ENCODE measurements at regions not wholly inside any gene's neighbourhood (a gene's known extent, or its start where the extent isn't known, plus 50 kb on each side); places are given as distances from the start of the nearest gene placed in this dataset.

- no peak overlapping the region for H3K4me3 Mint-ChIP-seq
- peaks cover 7% of the 10 kb centered on the region for H3K36me3 Mint-ChIP-seq
- ATAC-seq: no peak
- no peaks in the 10 kb centered on the region for H3K4me1 ChIP-seq (ENCODE audit: control insufficient read depth, insufficient read depth, low read length)
- TF ChIP-seq CTCF (IDR thresholded peaks at IDR 0.05): no peak
- H3K27ac ChIP-seq (ENCODE audit: low read length): no peak overlapping the region
- 46% methylated on average over 5 of the region's 5 CpGs for WGBS (ENCODE audit: insufficient coverage)
- H3K27ac Mint-ChIP-seq: no peak overlapping the region
- no peaks in the 10 kb centered on the region for H3K36me3 ChIP-seq (ENCODE audit: control insufficient read depth, insufficient read depth, low read length)
- DNase-seq: no peak
- intact Hi-C loops (cut with micrococcal nuclease): no loop called here
- no peaks in the 10 kb centered on the region for H3K27me3 ChIP-seq (ENCODE audit: control insufficient read depth, insufficient read depth, low read length)
- no peaks in the 10 kb centered on the region for H3K27me3 Mint-ChIP-seq (ENCODE audit: low read depth in 2 of 2)
- H3K4me3 ChIP-seq (ENCODE audit: low read length): no peak overlapping the region
- no peaks in the 10 kb centered on the region for H3K4me1 Mint-ChIP-seq
- peaks cover 9 to 17% of the 10 kb centered on the region in 2 donors for H3K9me3 Mint-ChIP-seq
- H3K9me3 ChIP-seq (ENCODE audit: control insufficient read depth, insufficient read depth, low read length): no peaks in the 10 kb centered on the region
Observed at GRCh38 chr5:166293892-166294291, 1997.6 kb upstream of the WWC1 start.

GRCh38 chr5:166302166-166302565, 1989.3 kb upstream of the WWC1 start:
- no peak overlapping the region for H3K27ac Mint-ChIP-seq
- H3K4me3 ChIP-seq (ENCODE audit: low read length): no peak overlapping the region
- TF ChIP-seq CTCF (IDR thresholded peaks at IDR 0.05): no peak
- no peaks in the 10 kb centered on the region for H3K4me1 Mint-ChIP-seq
- no peaks in the 10 kb centered on the region for H3K9me3 ChIP-seq (ENCODE audit: control insufficient read depth, insufficient read depth, low read length)
- WGBS (ENCODE audit: insufficient coverage): 75% methylated on average over 4 of the region's 5 CpGs
- no peaks in the 10 kb centered on the region for H3K27me3 ChIP-seq (ENCODE audit: control insufficient read depth, insufficient read depth, low read length)
- intact Hi-C loops (cut with micrococcal nuclease): loop anchor here (5.0 kb wide), 1 partner anchor 995 kb away; no protein-coding TSS in a partner anchor
- DNase-seq (no peak), ATAC-seq (no peak)
- no peaks in the 10 kb centered on the region for H3K27me3 Mint-ChIP-seq (ENCODE audit: low read depth in 2 of 2)
- H3K36me3 Mint-ChIP-seq: no peaks in the 10 kb centered on the region
- H3K27ac ChIP-seq (ENCODE audit: low read length): no peak overlapping the region
- H3K4me1 ChIP-seq (ENCODE audit: control insufficient read depth, insufficient read depth, low read length): no peaks in the 10 kb centered on the region
- H3K4me3 Mint-ChIP-seq: no peak overlapping the region
- no peaks in the 10 kb centered on the region for H3K36me3 ChIP-seq (ENCODE audit: control insufficient read depth, insufficient read depth, low read length)
- peaks cover 23 to 31% of the 10 kb centered on the region in 2 donors for H3K9me3 Mint-ChIP-seq

GRCh38 chr5:166317425-166317824, 1974.0 kb upstream of the WWC1 start:
- Histone ChIP-seq H3K4me1 (ENCODE audit: control insufficient read depth, insufficient read depth, low read length) (no peaks in the 10 kb centered on the region), H3K27me3 (ENCODE audit: control insufficient read depth, insufficient read depth, low read length) (no peaks in the 10 kb centered on the region), H3K4me3 (ENCODE audit: low read length) (no peak overlapping the region), H3K9me3 (ENCODE audit: control insufficient read depth, insufficient read depth, low read length) (peaks cover 3% of the 10 kb centered on the region), H3K36me3 (ENCODE audit: control insufficient read depth, insufficient read depth, low read length) (no peaks in the 10 kb centered on the region), H3K27ac (ENCODE audit: low read length) (no peak overlapping the region)
- no peak for TF ChIP-seq CTCF (IDR thresholded peaks at IDR 0.05)
- intact Hi-C loops (cut with micrococcal nuclease): no loop called here
- WGBS (ENCODE audit: insufficient coverage): 72% methylated on average over 6 of the region's 7 CpGs
- Mint-ChIP-seq H3K9me3 (peaks cover 2 to 12% of the 10 kb centered on the region in 2 donors), H3K36me3 (no peaks in the 10 kb centered on the region), H3K27ac (no peak overlapping the region), H3K4me3 (no peak overlapping the region), H3K27me3 (ENCODE audit: low read depth in 2 of 2) (no peaks in the 10 kb centered on the region), H3K4me1 (no peaks in the 10 kb centered on the region)
- DNase-seq: no peak
- ATAC-seq: no peak

DNA sequence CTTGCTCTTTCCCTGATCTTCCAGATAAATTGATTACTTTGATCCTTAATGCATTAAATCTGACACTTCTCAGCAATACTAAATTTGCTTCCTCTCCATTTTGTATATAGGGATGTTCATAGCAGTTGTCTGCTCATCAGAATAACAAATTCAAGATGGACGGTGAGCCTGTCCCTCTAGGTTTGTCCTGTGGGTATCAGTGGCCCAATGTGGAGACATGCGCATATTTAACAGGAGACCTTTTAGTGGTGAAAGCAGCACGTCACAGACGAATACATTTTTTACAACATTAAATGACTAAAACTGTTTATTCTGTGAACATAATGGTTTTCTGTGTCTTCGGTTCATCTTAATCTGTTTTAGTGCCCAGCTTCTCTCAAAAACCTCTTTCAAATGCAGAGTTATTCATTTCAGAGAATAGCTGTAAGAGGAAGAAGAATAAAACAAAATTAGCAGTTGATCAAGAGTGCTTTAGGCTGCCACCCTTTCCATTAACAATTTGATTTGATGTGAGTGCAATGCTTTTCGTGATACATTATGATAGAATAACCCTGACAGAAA, 1970.4 kb upstream of the WWC1 start:
- H3K9me3 Mint-ChIP-seq: peaks cover 6 to 10% of the 10 kb centered on the region in 2 donors
- H3K36me3 Mint-ChIP-seq: no peaks in the 10 kb centered on the region
- H3K27ac Mint-ChIP-seq: no peak overlapping the region
- H3K4me3 Mint-ChIP-seq: no peak overlapping the region
- H3K27me3 ChIP-seq (ENCODE audit: control insufficient read depth, insufficient read depth, low read length): no peaks in the 10 kb centered on the region
- H3K27ac ChIP-seq (ENCODE audit: low read length): no peak overlapping the region
- DNase-seq (no peak), ATAC-seq (no peak)
- H3K4me1 ChIP-seq (ENCODE audit: control insufficient read depth, insufficient read depth, low read length): no peaks in the 10 kb centered on the region
- H3K36me3 ChIP-seq (ENCODE audit: control insufficient read depth, insufficient read depth, low read length): no peaks in the 10 kb centered on the region
- no peak for TF ChIP-seq CTCF (IDR thresholded peaks at IDR 0.05)
- intact Hi-C loops (cut with micrococcal nuclease): no loop called here
- no peak overlapping the region for H3K4me3 ChIP-seq (ENCODE audit: low read length)
- no peaks in the 10 kb centered on the region for H3K4me1 Mint-ChIP-seq
- WGBS (ENCODE audit: insufficient coverage): 87% methylated on average over 4 of the region's 6 CpGs
- H3K9me3 ChIP-seq (ENCODE audit: control insufficient read depth, insufficient read depth, low read length): peaks cover 6% of the 10 kb centered on the region
- H3K27me3 Mint-ChIP-seq (ENCODE audit: low read depth in 2 of 2): no peaks in the 10 kb centered on the region

Measured in natural killer cell (primary cell).